ENCODE measurements at regions not wholly inside any gene's neighbourhood (a gene's known extent, or its start where the extent isn't known, plus 50 kb on each side); places are given as distances from the start of the nearest gene placed in this dataset.

DNA sequence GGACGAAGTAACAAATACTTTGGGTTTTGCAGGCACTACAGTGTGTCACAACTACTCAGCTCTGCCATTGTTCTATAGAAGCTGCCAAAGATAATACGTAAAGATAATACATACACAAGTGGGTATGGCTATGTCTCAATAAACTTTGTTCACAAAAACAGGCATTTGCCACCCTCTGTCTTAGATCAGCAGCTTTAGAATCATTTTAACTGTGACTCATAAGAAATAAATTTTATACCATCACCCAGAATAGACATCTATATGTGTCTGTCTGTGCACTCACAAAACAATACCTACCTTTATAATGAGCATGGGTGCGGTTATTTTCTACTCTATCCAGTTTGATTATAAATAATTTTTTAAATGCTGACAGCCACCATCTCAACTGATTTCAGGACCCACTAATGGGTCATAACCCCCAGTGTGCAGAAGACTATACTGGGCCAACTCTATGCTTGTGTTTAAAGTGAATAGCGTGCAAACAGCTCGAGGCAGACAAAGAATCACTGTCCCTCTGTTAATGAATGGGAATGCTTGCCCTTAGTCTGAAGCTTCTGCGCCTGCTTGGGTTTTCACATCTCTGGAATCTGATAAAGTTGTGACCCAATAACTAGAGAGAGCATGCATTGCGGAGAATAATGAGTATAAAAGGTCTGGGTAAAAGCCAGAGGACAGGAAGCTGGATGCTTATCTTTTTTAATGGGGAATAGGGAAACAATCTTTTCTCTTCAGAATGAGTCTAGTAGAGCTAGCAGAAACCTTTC, 216.2 kb downstream of the PLPP3 start:
- no peaks in the 10 kb centered on the region for H4K20me1 ChIP-seq (replicated peaks in 1 of 2; ENCODE audit: control insufficient read depth in 1 of 2, insufficient read depth in 2 of 2, low read length in 2 of 2)
- no peak overlapping the region for H3K4me2 ChIP-seq (ENCODE audit: insufficient read depth in 1 of 2, low read depth in 2 of 2, low read length in 2 of 2)
- no peaks in the 10 kb centered on the region for H3K4me1 ChIP-seq (replicated peaks in 1 of 4; ENCODE audit: control insufficient read depth in 3 of 4, insufficient read depth in 4 of 4, low read length in 3 of 4)
- WGBS, 2 experiments (ENCODE audit: extremely low coverage in 1 of 2, insufficient coverage in 1 of 2, insufficient read length in 1 of 2, insufficient replicate concordance in 2 of 2, low coverage in 1 of 2, low lambda C conversion rate in 2 of 2, missing lambda C conversion rate in 1 of 2), result 90% methylated on average over 7 of the region's 7 CpGs; no CpG with 5 or more reads in 1 of the 2 experiments
- no peak overlapping the region for H2BK5ac ChIP-seq (ENCODE audit: low read depth, low read length)
- H2BK12ac ChIP-seq (ENCODE audit: low read depth, low read length), result no peak overlapping the region
- H2BK120ac ChIP-seq (replicated peaks; ENCODE audit: low read depth, low read length), result no peak overlapping the region
- no peaks in the 10 kb centered on the region for H3K79me1 ChIP-seq (ENCODE audit: low read depth, low read length)
- no peak overlapping the region for H2AK5ac ChIP-seq (ENCODE audit: low read depth, low read length)
- ChIA-PET POLR2A (ENCODE audit: partially characterized antibody) (no interaction called here), CTCF (ENCODE audit: partially characterized antibody) (interaction anchor here (1.4 kb wide), 2 partner anchors 10 to 45 kb away, joined by 4 read pairs; no protein-coding TSS in a partner anchor)
- H2BK20ac ChIP-seq (ENCODE audit: low read length), result no peak overlapping the region
- peak; percentile 13 for FAIRE-seq
- no peak overlapping the region for H3K27ac ChIP-seq (ENCODE audit: low read depth, low read length)
- H3K23ac ChIP-seq (ENCODE audit: insufficient read length), result no peak overlapping the region
- H3K9me3 ChIP-seq (ENCODE audit: insufficient read depth in 2 of 2, low read depth in 1 of 2, low read length in 1 of 2), result no peaks in the 10 kb centered on the region
- no peaks in the 10 kb centered on the region for H3K36me3 ChIP-seq (ENCODE audit: control insufficient read depth in 2 of 4, insufficient read depth in 4 of 4, low read length in 3 of 4)
- no peak overlapping the region for H2AFZ ChIP-seq (ENCODE audit: low read length)
- no peaks in the 10 kb centered on the region for H3K27me3 ChIP-seq (replicated peaks in 1 of 4; ENCODE audit: control insufficient read depth in 3 of 4, extremely low read depth in 1 of 4, insufficient read depth in 3 of 4, low read length in 3 of 4)
- no peaks in the 10 kb centered on the region for H3K79me2 ChIP-seq (ENCODE audit: control insufficient read depth in 1 of 2, insufficient read depth in 2 of 2, low read length in 2 of 2)
- H2BK15ac ChIP-seq (ENCODE audit: low read length), result no peak overlapping the region
- no peak overlapping the region for H4K8ac ChIP-seq (ENCODE audit: extremely low read depth, insufficient read depth, low read length)
- H3K23me2 ChIP-seq (ENCODE audit: low read depth, low read length), result no peaks in the 10 kb centered on the region
- H3K14ac ChIP-seq (ENCODE audit: insufficient read length), result no peak overlapping the region
- H3K4ac ChIP-seq (replicated peaks; ENCODE audit: insufficient read length, low read depth, low read length), result no peak overlapping the region
- H3K56ac ChIP-seq (replicated peaks; ENCODE audit: insufficient read length, low read depth, low read length), result no peak overlapping the region
- no peak overlapping the region for H3K18ac ChIP-seq (ENCODE audit: extremely low read depth, low read length)
- H4K5ac ChIP-seq (ENCODE audit: insufficient read length, low read depth, low read length), result no peak overlapping the region
- H3K9ac ChIP-seq (replicated peaks in 1 of 4; ENCODE audit: extremely low read depth in 1 of 4, low read depth in 3 of 4, low read length in 3 of 4), result no peak overlapping the region
- DNase-seq (ENCODE audit: low read depth in 1 of 2, low spot score in 2 of 2), result no peak
- no peak overlapping the region for H3K4me3 ChIP-seq (ENCODE audit: extremely low read depth in 1 of 4, insufficient read depth in 2 of 4, low read depth in 3 of 4, low read length in 4 of 4)
- no peak overlapping the region for H4K91ac ChIP-seq (replicated peaks; ENCODE audit: insufficient read length, low read length)
- TF ChIP-seq TEAD4 (IDR thresholded peaks at IDR 0.05; ENCODE audit: low read depth, low read length) (no peak), TCF12 (IDR thresholded peaks at IDR 0.05; ENCODE audit: low read depth, low read length) (no peak), BACH1 (IDR thresholded peaks at IDR 0.05; ENCODE audit: low read length) (no peak), EZH2 (IDR thresholded peaks at IDR 0.05; ENCODE audit: low read depth, low read length, severe bottlenecking) (no peak), RNF2 (IDR thresholded peaks at IDR 0.05; ENCODE audit: borderline replicate concordance, low read depth, low read length, missing control alignments, poor library complexity, severe bottlenecking) (no peak), NRF1 (IDR thresholded peaks at IDR 0.05; ENCODE audit: low read depth, low read length) (no peak)
- TF ChIP-seq, protein P1, sequence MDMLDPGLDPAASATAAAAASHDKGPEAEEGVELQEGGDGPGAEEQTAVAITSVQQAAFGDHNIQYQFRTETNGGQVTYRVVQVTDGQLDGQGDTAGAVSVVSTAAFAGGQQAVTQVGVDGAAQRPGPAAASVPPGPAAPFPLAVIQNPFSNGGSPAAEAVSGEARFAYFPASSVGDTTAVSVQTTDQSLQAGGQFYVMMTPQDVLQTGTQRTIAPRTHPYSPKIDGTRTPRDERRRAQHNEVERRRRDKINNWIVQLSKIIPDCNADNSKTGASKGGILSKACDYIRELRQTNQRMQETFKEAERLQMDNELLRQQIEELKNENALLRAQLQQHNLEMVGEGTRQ (IDR thresholded peaks at IDR 0.05; ENCODE audit: low read length), result no peak
- TF ChIP-seq, protein P2, sequence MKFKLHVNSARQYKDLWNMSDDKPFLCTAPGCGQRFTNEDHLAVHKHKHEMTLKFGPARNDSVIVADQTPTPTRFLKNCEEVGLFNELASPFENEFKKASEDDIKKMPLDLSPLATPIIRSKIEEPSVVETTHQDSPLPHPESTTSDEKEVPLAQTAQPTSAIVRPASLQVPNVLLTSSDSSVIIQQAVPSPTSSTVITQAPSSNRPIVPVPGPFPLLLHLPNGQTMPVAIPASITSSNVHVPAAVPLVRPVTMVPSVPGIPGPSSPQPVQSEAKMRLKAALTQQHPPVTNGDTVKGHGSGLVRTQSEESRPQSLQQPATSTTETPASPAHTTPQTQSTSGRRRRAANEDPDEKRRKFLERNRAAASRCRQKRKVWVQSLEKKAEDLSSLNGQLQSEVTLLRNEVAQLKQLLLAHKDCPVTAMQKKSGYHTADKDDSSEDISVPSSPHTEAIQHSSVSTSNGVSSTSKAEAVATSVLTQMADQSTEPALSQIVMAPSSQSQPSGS (IDR thresholded peaks at IDR 0.05; ENCODE audit: low read length), result no peak
- TF ChIP-seq, protein P3, sequence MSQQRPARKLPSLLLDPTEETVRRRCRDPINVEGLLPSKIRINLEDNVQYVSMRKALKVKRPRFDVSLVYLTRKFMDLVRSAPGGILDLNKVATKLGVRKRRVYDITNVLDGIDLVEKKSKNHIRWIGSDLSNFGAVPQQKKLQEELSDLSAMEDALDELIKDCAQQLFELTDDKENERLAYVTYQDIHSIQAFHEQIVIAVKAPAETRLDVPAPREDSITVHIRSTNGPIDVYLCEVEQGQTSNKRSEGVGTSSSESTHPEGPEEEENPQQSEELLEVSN (IDR thresholded peaks at IDR 0.05), result no peak
